ENCODE measurements at regions not wholly inside any gene's neighbourhood (a gene's known extent, or its start where the extent isn't known, plus 50 kb on each side); places are given as distances from the start of the nearest gene placed in this dataset.
"Not testable (repeated sequence)": the region's sequence is repeated elsewhere in the genome, so short reads cannot be mapped to it uniquely, and the experiment has no call there.

DNA sequence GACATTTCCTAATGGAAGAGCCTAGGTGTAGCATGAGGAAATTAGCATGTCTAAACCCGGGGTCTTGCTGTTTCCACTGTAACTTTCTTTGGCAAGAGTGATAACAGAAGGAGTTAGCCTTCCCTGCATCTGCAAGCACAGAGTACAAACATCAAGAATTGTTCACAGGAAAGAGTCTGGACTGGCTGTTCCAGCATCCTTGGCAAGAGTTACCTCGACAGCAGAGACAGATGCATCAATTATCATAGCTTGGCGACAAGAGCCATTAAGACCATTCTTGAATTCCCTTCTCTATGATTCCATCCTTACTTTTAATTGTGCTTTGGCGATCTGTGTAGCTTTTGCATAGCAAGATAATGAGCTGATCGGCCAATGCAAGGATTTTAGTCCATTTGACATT is 82.8 kb upstream of the RALGPS2 start:
- no peak for DNase-seq (ENCODE audit: low read depth)

- DNase-seq (ENCODE audit: low read depth), result no peak
These were observed 81.7 kb upstream of the RALGPS2 start for GRCh38 chr1:178643349-178643748.

GRCh38 chr1:178643831-178644230 is 81.2 kb upstream of the RALGPS2 start:
- DNase-seq (ENCODE audit: low read depth), result no peak

DNA sequence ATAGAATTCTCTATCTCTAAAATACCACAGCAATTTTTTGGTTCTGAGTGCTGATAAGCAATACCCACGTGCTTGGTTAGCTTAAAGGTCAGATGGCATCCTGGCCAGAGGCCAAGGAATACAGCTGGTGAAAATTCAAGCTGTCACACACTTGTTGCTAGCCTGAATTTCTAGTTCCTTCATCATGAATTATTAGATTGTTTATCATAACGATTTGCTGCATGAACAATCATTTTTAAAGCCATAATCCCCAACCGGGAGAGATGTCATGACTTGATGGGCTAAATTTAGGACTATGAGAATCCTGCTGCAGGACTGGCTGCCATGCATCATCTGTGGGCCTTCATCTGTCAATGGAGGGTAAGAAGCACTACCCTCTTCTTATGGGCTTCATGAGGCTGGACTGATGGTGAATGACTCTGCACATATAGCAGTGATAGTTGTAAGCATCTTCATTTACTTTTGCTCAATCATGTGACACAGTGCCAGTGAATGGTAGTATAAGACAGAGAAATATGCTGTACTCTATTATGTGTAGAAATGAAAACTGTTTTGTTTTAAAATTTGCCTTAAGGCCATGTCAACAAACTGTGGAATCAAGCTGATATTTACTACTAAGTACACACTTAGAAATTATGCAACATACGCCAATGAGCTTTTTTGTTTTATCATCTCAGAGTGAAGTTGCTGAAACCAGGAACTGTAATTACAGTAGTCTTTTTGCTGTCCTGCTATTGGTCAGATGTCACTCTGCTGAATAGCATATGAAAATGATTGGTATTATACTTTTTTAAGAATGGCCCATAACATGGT is 80.5 kb upstream of the RALGPS2 start:
- DNase-seq (ENCODE audit: low read depth), result peak; percentile 51

- no peak for DNase-seq (ENCODE audit: low read depth)
These were observed 79.8 kb upstream of the RALGPS2 start for GRCh38 chr1:178645157-178645807.

DNA sequence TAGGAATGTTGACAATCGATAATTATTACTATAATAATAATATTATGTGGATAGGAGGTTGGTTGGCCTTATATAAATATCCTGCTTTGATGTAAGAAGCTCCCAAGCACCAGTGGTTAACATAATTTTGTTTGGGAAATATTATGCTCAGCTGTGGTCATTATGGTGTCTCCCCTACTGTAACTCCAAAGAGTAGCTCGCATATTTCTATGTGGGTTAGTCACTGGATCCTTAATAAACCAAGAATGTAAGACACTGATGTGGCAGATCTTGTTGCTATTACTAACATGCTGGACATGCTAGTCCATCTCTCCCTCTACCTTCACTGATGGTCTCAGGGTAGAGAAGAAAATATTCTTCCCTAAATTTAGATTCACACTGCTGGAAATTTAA is 79.2 kb upstream of the RALGPS2 start:
- DNase-seq (ENCODE audit: low read depth), result peak; percentile 77

DNA sequence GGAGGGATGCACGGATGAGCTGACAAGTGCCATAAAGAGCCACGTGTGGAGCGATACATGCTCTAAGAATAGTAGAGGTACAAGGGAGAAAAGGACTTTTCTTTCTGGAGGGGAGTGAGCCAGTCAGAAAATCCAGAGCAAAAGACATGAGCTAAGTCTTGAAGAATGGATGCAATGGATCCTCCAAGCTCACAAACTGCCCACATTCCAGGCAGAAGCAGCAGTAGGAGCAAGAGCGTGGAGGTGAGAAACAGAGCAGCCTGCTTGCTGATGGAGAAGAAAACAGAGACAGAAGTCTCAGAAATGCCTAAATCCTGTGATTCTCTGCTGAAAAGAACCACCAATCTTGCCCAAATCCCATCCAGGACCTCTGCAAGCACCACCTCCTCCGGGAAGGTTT is 78.2 kb upstream of the RALGPS2 start:
- DNase-seq (ENCODE audit: low read depth), result no peak

DNA sequence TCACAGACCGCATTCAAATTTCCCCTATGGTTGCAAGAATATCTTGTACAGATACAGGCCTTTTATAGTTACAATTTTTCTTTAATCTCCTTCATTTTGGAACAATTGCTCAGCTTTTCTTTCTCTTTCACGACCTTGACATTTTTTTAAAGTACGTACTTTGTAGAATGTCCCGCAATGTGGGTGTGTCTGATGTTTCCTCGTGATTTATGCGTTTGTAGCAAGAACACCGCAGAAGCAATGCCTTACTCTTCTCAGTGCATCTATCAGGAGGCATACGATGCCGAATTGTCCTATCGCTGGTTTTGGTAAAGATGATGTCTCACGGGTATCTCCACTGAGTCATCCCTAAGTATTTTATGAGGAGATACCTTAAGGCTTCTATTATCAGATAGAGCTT is 76.9 kb upstream of the RALGPS2 start:
- no peak for DNase-seq (ENCODE audit: low read depth)

DNA sequence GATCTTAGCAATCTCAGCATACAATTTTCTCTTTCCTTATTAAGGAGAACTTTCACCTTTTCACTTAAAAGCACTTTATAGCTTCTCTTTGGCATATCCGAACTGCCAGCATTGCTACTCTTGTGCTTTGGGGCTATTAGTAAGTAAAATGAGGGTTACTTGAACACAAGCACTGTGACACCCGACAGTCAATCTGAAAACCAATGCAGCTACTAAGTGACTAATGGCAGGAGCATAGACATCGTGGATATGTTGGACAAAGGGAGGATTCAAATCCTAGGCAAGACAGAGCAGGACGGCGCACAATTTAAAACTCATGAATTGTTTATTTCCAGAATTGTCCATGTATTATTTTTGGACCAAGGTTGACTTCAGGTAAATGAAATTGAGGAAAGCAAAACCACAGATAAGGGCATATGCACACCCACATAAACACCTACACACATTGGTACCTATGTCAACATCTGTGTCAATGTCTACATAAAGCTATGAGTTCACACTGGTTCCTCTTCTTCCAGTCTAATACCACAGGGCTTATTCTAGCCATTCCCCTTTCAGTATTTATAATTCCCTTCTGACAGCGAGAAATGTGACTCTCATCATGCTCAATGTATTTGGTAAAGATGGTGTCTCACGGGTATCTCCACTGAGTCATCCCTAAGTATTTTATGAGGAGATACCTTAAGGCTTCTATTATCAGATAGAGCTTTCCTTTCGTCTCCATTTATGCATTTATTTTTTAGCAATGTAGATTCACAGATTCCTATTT is 75.3 kb upstream of the RALGPS2 start:
- peak; percentile 73 for DNase-seq (ENCODE audit: low read depth)

DNA sequence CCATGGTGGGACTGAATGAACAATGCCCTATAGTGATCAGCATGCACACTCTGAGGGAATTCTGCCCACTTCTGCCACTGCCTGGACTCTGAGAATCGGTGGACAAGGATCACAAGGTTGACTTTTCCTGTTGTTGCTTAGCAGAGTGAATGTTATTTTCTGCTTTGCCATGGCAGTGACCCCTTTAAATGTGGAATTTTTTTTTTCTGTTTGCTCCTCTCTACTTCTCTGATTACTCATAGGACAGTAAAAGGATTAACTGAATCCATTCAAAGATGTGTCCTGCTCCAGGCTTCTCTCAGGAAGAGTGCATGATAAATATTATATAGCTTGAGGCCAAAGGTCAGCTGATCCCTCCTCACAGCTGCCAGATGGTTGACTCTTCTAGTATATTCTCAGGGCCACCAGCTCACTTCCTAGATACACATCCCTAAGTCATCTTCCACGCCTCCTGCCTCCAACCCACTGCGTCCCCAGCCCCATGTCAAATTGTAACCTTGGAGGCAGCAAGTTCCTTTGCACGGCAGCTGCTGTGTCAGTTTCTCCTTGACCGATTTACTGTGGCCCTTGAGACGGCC is 74.0 kb upstream of the RALGPS2 start:
- peak; percentile 33 for DNase-seq (ENCODE audit: low read depth)

GRCh38 chr1:178651742-178652141 is 73.3 kb upstream of the RALGPS2 start:
- DNase-seq (ENCODE audit: low read depth), result peak; percentile 47

DNA sequence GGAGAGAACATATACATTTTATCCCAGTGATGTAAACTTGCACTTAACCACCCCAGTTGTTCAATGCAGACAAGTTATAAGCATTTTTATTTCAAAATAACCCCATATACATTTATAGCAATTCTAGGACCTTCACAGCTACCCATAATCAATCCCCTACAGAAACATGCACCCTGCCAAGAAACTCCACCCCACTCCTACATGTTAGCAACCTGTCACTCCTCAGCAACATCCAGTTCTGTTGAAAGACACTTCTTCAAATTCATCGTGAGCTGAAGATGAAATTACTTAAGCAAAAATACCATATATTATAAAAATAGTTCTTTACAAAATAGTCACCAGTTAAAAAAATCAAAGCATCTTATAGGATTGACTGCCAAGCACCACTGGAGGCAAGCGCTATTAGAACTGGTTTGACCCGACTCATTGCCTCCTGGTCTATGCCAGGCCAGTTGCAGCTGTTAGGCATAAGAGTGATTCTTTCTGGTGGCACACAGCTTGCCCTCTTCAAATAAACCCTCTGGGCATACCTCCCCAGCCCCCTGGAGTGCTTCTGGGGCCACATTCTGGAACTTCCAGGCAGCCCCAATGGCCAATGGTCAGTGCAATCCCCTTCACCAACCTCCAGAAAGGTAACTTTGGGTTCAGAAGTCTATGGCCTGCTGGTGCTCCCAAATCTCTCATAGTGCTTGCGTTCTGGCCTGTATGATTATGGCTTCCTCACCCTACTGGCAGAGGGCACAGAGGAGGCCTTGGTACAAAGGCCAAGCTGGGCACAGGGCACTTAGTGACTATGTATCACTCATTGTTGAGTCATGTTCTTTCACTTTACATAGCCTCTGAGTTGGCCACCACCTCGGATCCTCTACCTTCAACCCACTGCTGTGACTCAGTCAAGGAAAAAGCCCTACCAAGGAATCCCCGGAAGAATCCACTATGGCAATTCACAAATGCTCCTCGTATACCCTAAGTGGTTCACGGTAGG is 72.2 kb upstream of the RALGPS2 start:
- DNase-seq (ENCODE audit: low read depth), result peak; percentile 23

- no peak for DNase-seq (ENCODE audit: low read depth)
These were observed 65.2 kb upstream of the RALGPS2 start for GRCh38 chr1:178659789-178660208.

- no peak for DNase-seq (ENCODE audit: low read depth)
These were observed 64.6 kb upstream of the RALGPS2 start for GRCh38 chr1:178660461-178660860.

GRCh38 chr1:178664278-178664677 is 60.8 kb upstream of the RALGPS2 start:
- DNase-seq (ENCODE audit: low read depth), result no peak

- DNase-seq (ENCODE audit: low read depth), result no peak
These were observed 59.5 kb upstream of the RALGPS2 start for GRCh38 chr1:178665579-178665978.

- DNase-seq (ENCODE audit: low read depth), result not testable (repeated sequence)
These were observed 58.2 kb upstream of the RALGPS2 start for GRCh38 chr1:178666891-178667290.

- no peak for DNase-seq (ENCODE audit: low read depth)
These were observed 52.6 kb upstream of the RALGPS2 start for GRCh38 chr1:178672434-178672833.

GRCh38 chr1:178674559-178674958 is 50.5 kb upstream of the RALGPS2 start:
- not testable (repeated sequence) for DNase-seq (ENCODE audit: low read depth)
